Mesenchymal stem cell (in vitro differentiated cells and primary cell): ENCODE measurements at regions not wholly inside any gene's neighbourhood (a gene's known extent, or its start where the extent isn't known, plus 50 kb on each side); places are given as distances from the start of the nearest gene placed in this dataset.
A peak's percentile ranks its signal among the peaks of the same experiment; 100 is the strongest.

ENCODE experiments used
- DNase-seq: peaks from one replicate; pipeline ENCODE4 v3.0.0-alpha.2; 2013
- H2AFZ ChIP-seq: one replicate; pipeline ENCODE4 v1.6.1; 2013; ENCODE audit warnings: low read depth, mild to moderate bottlenecking, control low read depth, inconsistent platforms, low read length, moderate library complexity
- H2AK5ac ChIP-seq: 2 replicates; pipeline ENCODE4 v1.6.1; 2013; ENCODE audit warnings: low read length, moderate library complexity, mild to moderate bottlenecking, inconsistent platforms; ENCODE audit not compliant: severe bottlenecking
- H2BK120ac ChIP-seq: one replicate; pipeline ENCODE4 v1.6.1; 2013; ENCODE audit warnings: low read depth, mild to moderate bottlenecking, inconsistent platforms, low read length, moderate library complexity
- H2BK12ac ChIP-seq, 2 experiments: one replicate each; pipeline ENCODE4 v1.6.1; 2013; ENCODE audit warnings: inconsistent platforms in 2 of 2, low read length in 2 of 2, mild to moderate bottlenecking in 2 of 2, moderate library complexity in 2 of 2, control low read depth in 1 of 2
- H2BK15ac ChIP-seq: one replicate; pipeline ENCODE4 v1.6.1; 2013; ENCODE audit warnings: mild to moderate bottlenecking, low read depth, inconsistent platforms; ENCODE audit not compliant: poor library complexity, severe bottlenecking
- H2BK5ac ChIP-seq: 2 replicates; pipeline ENCODE4 v1.6.1; 2013; ENCODE audit warnings: low read depth, mild to moderate bottlenecking, low read length, control low read depth, inconsistent platforms; ENCODE audit not compliant: poor library complexity, severe bottlenecking
- H3K14ac ChIP-seq, 2 experiments: one replicate each; pipeline ENCODE4 v1.6.1; 2013; ENCODE audit warnings: inconsistent platforms in 2 of 2, low read length in 2 of 2, control low read depth in 1 of 2, mild to moderate bottlenecking in 1 of 2, moderate library complexity in 1 of 2
- H3K18ac ChIP-seq, 2 experiments: one replicate each; pipeline ENCODE4 v1.6.1; 2013; ENCODE audit warnings: inconsistent platforms in 2 of 2, low read length in 2 of 2, control low read depth in 1 of 2, low read depth in 1 of 2, mild to moderate bottlenecking in 1 of 2
- H3K23ac ChIP-seq, 2 experiments: one replicate each; pipeline ENCODE4 v1.6.1; 2013; ENCODE audit warnings: inconsistent platforms in 2 of 2, low read length in 2 of 2, mild to moderate bottlenecking in 2 of 2, moderate library complexity in 2 of 2, control low read depth in 1 of 2
- H3K27ac ChIP-seq: 2 replicates; pipeline ENCODE4 v1.5.1; 2013; ENCODE audit warnings: mild to moderate bottlenecking, moderate library complexity, low read length, control low read depth, inconsistent platforms; ENCODE audit not compliant: poor library complexity, severe bottlenecking
- H3K27me3 ChIP-seq, 2 experiments: 2 replicates each; pipeline versions ENCODE4 v1.6.1 to v1.7.0; 2013; ENCODE audit warnings: low read length in 2 of 2, mild to moderate bottlenecking in 2 of 2, moderate library complexity in 2 of 2, control low read depth in 1 of 2, inconsistent platforms in 1 of 2; ENCODE audit not compliant: control insufficient read depth in 1 of 2, insufficient read depth in 1 of 2
- H3K36me3 ChIP-seq, 2 experiments: 2 replicates each; pipeline versions ENCODE4 v1.6.1 to v1.7.0; 2013; ENCODE audit warnings: low read length in 2 of 2, control low read depth in 1 of 2, inconsistent platforms in 1 of 2, low read depth in 1 of 2, mild to moderate bottlenecking in 1 of 2; ENCODE audit not compliant: insufficient read depth in 2 of 2, control insufficient read depth in 1 of 2
- H3K4ac ChIP-seq, 2 experiments: one replicate each; pipeline ENCODE4 v1.6.1; 2013; ENCODE audit warnings: inconsistent platforms in 2 of 2, low read length in 2 of 2, mild to moderate bottlenecking in 2 of 2, moderate library complexity in 2 of 2, control low read depth in 1 of 2, low read depth in 1 of 2
- H3K4me1 ChIP-seq: 2 replicates; pipeline ENCODE4 v1.6.1; 2013; ENCODE audit warnings: low read depth, low read length, control low read depth; ENCODE audit not compliant: control insufficient read depth, insufficient read depth
- H3K4me2 ChIP-seq: 2 replicates; pipeline ENCODE4 v1.6.1; 2013; ENCODE audit warnings: low read length, mild to moderate bottlenecking, inconsistent platforms; ENCODE audit not compliant: poor library complexity, severe bottlenecking
- H3K4me3 ChIP-seq, 2 experiments: 2 replicates each; pipeline versions ENCODE4 v1.5.1 to v1.7.0; 2013; ENCODE audit warnings: low read length in 2 of 2, mild to moderate bottlenecking in 2 of 2, control low read depth in 1 of 2, low read depth in 1 of 2; ENCODE audit not compliant: insufficient read depth in 1 of 2
- H3K79me1 ChIP-seq: replicated peaks from 2 replicates; pipeline ENCODE4 v1.6.1; 2013; ENCODE audit warnings: mild to moderate bottlenecking, control low read depth, low read length, inconsistent platforms; ENCODE audit not compliant: poor library complexity, severe bottlenecking
- H3K9ac ChIP-seq: 2 replicates; pipeline ENCODE4 v1.7.0; 2013; ENCODE audit warnings: mild to moderate bottlenecking, low read length, moderate library complexity
- H3K9me3 ChIP-seq: 2 replicates; pipeline ENCODE4 v1.7.0; 2013; ENCODE audit warnings: mild to moderate bottlenecking, low read length; ENCODE audit not compliant: control insufficient read depth
- H4K8ac ChIP-seq: one replicate; pipeline ENCODE4 v1.6.1; 2013; ENCODE audit warnings: inconsistent platforms, mild to moderate bottlenecking, low read length, moderate library complexity
- H4K91ac ChIP-seq: one replicate; pipeline ENCODE4 v1.6.1; 2013; ENCODE audit warnings: mild to moderate bottlenecking, low read length, inconsistent platforms
- WGBS: methylation state at CpG from one replicate; pipeline ENCODE4 v1.1.7; 2013; ENCODE audit warnings: mixed read lengths; 5-methylcytosine and 5-hydroxymethylcytosine counted together

- peak overlapping the region in 1 of 2 experiments; percentile 40 for H3K4ac ChIP-seq
- H3K27me3 ChIP-seq, result no peaks in the 10 kb centered on the region
- no peak overlapping the region for H3K23ac ChIP-seq
- no peak overlapping the region for H2AFZ ChIP-seq
- H3K4me1 ChIP-seq, result peaks cover 17% of the 10 kb centered on the region
- H3K18ac ChIP-seq, result peak overlapping the region; percentile 56 to 75
- H3K14ac ChIP-seq, result no peak overlapping the region
- no peak overlapping the region for H2BK15ac ChIP-seq
- no peak overlapping the region for H3K4me3 ChIP-seq
- peak overlapping the region; percentile 50 for H2BK120ac ChIP-seq
- H4K91ac ChIP-seq, result no peak overlapping the region
- H3K36me3 ChIP-seq, result no peaks in the 10 kb centered on the region
- 80% methylated on average over 8 of the region's 8 CpGs for WGBS
- H2BK12ac ChIP-seq, result peak overlapping the region in 1 of 2 experiments; percentile 87
- peak overlapping the region; percentile 97 for H3K27ac ChIP-seq
- peaks cover 5% of the 10 kb centered on the region for H3K9me3 ChIP-seq
- H3K4me2 ChIP-seq, result no peak overlapping the region
- no peak overlapping the region for H3K9ac ChIP-seq
- peak overlapping the region; percentile 97 for H2AK5ac ChIP-seq
- DNase-seq, result no peak
- H3K79me1 ChIP-seq, result no peaks in the 10 kb centered on the region
- H2BK5ac ChIP-seq, result peak overlapping the region; percentile 83
- peak overlapping the region; percentile 10 for H4K8ac ChIP-seq
These were observed 59.6 kb upstream of the PLEKHG3 start for GRCh38 chr14:64644629-64645028.

DNA sequence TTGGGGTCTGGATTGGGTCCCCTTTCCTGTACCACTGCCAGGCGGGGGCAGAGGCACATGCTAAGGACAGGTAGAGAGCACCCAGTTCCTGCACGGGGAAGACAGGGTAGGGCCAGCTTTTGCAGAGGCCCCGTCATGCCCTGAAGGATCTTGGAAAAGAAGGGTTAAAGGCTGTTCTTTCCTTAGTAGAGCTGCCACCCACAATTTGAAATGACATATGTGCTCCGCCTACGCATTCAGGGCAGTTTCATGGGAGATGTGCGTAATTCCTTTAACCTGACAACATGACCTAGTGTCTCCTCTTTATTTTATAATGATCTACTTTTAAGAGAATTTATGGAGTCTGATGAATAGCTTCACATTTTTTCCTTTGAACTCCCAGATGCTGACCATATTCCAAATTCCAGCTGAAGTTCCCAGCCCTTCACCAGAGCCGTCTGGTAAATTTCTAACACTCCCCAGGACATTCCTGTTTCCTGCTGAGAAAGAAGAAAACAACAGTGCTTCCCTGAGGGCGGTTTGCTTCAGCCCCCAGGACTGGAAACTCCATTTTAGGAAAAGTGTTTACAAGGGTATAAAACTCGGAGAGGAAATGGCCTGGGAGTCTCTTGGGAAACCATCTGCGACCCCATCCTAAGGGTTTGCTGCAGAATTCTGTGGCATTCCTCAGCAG lies 58.9 kb upstream of the PLEKHG3 start:
- no peak overlapping the region for H2BK15ac ChIP-seq
- 9% methylated on average over 8 of the region's 10 CpGs for WGBS
- peak overlapping the region; percentile 97 for H2AK5ac ChIP-seq
- peak overlapping the region; percentile 70 for H4K91ac ChIP-seq
- H3K4me3 ChIP-seq, result no peak overlapping the region
- peak overlapping the region; percentile 78 to 85 for H3K18ac ChIP-seq
- no peaks in the 10 kb centered on the region for H3K27me3 ChIP-seq
- H3K79me1 ChIP-seq, result no peaks in the 10 kb centered on the region
- H3K9ac ChIP-seq, result peak overlapping the region; percentile 37
- H3K23ac ChIP-seq, result no peak overlapping the region
- H3K4me1 ChIP-seq, result peaks cover 16% of the 10 kb centered on the region
- H2BK12ac ChIP-seq, result peak overlapping the region; percentile 72 to 95
- H2BK120ac ChIP-seq, result peak overlapping the region; percentile 68
- H2BK5ac ChIP-seq, result peak overlapping the region; percentile 99
- H3K9me3 ChIP-seq, result peaks cover 5% of the 10 kb centered on the region
- H2AFZ ChIP-seq, result no peak overlapping the region
- peak overlapping the region; percentile 33 for H3K4me2 ChIP-seq
- H4K8ac ChIP-seq, result peak overlapping the region; percentile 67
- peak overlapping the region in 1 of 2 experiments; percentile 73 for H3K4ac ChIP-seq
- H3K36me3 ChIP-seq, result no peaks in the 10 kb centered on the region
- H3K27ac ChIP-seq, result peak overlapping the region; percentile 97
- H3K14ac ChIP-seq, result no peak overlapping the region
- DNase-seq, result peak; percentile 98

DNA sequence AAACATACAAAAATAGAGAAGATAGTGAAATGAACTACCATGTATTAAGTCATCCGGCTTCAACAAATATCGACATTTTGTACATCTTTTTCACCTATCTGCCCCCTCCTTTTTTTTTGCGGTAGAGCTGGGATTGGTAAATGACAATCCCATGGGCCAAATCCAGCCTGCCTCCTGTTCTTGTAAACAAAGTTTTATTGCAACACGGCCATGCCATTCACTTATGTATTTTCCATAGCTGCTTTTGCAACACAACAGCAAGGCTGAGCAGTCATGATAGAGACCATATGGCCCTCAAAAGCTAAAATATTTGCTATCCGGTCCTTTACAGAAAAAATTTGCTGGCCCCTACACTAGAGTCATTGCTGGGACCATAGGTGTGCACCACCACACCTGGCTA lies 58.1 kb upstream of the PLEKHG3 start:
- Histone ChIP-seq H3K27me3 (no peaks in the 10 kb centered on the region), H2BK120ac (no peak overlapping the region), H3K9ac (no peak overlapping the region), H3K27ac (peak overlapping the region; percentile 97), H2AFZ (no peak overlapping the region), H3K79me1 (no peaks in the 10 kb centered on the region), H4K8ac (no peak overlapping the region), H2BK5ac (peak overlapping the region; percentile 99), H3K36me3 (no peaks in the 10 kb centered on the region), H3K23ac (no peak overlapping the region), H3K4me1 (peaks cover 16% of the 10 kb centered on the region), H3K14ac (no peak overlapping the region), H3K4me3 (no peak overlapping the region), H2AK5ac (peak overlapping the region; percentile 92), H3K18ac (peak overlapping the region in 1 of 2 experiments; percentile 63), H4K91ac (no peak overlapping the region), H3K4me2 (no peak overlapping the region), H2BK12ac (no peak overlapping the region), H2BK15ac (peak overlapping the region; percentile 16), H3K9me3 (peaks cover 5% of the 10 kb centered on the region), H3K4ac (no peak overlapping the region)
- 18% methylated on average over 5 of the region's 5 CpGs for WGBS
- peak; percentile 94 for DNase-seq

DNA sequence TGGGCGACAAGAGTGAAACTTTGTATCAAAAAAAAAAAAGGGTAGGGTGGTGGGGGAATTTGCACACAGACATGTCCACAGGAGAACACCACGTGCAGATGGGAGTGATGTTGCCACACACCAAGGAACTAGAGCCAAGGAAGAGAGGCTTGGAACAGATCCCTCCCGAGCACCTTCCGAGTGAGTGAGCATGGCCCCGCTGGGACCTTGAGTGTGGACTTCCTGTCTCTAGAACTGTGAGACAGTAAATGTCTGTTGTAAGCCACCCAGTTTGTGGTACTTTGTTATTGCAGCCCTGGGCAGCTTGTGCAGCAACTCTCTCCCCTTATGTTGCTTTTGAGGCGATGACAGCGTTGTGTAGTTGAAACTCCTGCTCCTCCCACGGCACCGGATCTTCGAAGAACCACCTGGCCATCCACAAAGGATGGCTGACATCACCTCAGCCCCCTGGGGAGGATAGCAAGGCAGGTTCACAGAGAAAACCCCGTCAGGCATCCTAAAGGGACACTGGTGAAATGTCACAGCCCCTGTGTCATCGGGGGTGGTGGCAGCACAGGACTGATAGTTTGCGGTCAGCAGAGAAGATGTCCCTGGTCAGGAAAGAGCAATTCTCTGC lies 54.7 kb upstream of the PLEKHG3 start:
- H2AK5ac ChIP-seq, result peak overlapping the region; percentile 57
- peak overlapping the region; percentile 84 for H4K91ac ChIP-seq
- H3K4me3 ChIP-seq, result no peak overlapping the region
- H3K14ac ChIP-seq, result peak overlapping the region in 1 of 2 experiments; percentile 63
- peak overlapping the region in 1 of 2 experiments; percentile 57 for H3K4ac ChIP-seq
- no peak overlapping the region for H2BK15ac ChIP-seq
- H2AFZ ChIP-seq, result no peak overlapping the region
- DNase-seq, result peak; percentile 77
- no peak overlapping the region for H3K9ac ChIP-seq
- H4K8ac ChIP-seq, result no peak overlapping the region
- H3K23ac ChIP-seq, result peak overlapping the region in 1 of 2 experiments; percentile 67
- H3K79me1 ChIP-seq, result no peaks in the 10 kb centered on the region
- H3K27me3 ChIP-seq, result no peaks in the 10 kb centered on the region
- peaks cover 18% of the 10 kb centered on the region for H3K4me1 ChIP-seq
- peak overlapping the region; percentile 5 to 68 for H3K18ac ChIP-seq
- WGBS, result 57% methylated on average over 13 of the region's 13 CpGs
- no peak overlapping the region for H3K27ac ChIP-seq
- H2BK120ac ChIP-seq, result no peak overlapping the region
- H3K9me3 ChIP-seq, result no peaks in the 10 kb centered on the region
- no peak overlapping the region for H3K4me2 ChIP-seq
- H2BK5ac ChIP-seq, result peak overlapping the region; percentile 81
- H2BK12ac ChIP-seq, result peak overlapping the region; percentile 72 to 89
- no peaks in the 10 kb centered on the region for H3K36me3 ChIP-seq
